ELR (cell line): ENCODE measurements at regions not wholly inside any gene's neighbourhood (a gene's known extent, or its start where the extent isn't known, plus 50 kb on each side); places are given as distances from the start of the nearest gene placed in this dataset.
A peak's percentile ranks its signal among the peaks of the same experiment; 100 is the strongest.
"Not testable (repeated sequence)": the region's sequence is repeated elsewhere in the genome, so short reads cannot be mapped to it uniquely, and the experiment has no call there.

ENCODE experiments used
- DNase-seq: peaks from one replicate; pipeline ENCODE4 v3.0.0-alpha.2; 2015; ENCODE audit warnings: low read depth

DNA sequence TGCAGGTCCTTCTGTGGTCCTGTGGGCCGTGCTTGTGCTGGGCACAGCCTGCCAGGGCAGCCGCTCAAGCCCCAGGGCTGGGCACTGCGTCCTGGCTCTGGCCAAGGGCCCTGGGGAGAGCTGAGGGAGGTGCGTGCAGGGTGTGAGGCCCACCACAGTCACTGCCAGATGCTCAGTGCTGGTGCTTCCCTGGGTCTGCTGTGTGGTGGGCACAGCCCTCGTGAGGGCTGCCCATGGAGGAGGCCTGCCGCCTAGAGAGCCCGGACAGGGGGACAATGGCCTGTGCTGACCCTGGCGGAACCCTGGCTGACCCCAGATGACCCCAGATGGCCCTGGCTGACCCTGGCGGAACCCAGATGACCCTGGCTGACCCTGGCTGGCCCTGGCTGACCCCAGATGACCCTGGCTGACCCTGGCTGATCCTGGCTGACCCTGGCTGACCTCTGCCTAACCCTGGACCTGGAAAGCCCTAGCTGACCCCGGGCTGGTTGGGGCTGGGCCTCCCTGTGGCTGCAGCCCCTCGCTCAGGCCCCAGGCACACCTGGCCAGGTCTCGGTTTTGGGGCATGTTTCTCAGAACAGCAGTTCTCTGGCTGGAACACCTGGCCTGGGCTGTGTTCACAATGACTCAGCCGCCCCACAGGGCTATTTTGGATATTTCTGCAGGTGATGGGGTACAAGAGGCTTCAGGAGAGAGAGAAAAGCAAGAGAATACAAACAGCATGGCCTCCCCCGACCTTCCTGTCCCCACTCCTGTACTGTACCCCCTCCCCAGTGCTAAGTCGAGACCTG lies 55.4 kb downstream of the TMEM121 start:
- no peak for DNase-seq

DNA sequence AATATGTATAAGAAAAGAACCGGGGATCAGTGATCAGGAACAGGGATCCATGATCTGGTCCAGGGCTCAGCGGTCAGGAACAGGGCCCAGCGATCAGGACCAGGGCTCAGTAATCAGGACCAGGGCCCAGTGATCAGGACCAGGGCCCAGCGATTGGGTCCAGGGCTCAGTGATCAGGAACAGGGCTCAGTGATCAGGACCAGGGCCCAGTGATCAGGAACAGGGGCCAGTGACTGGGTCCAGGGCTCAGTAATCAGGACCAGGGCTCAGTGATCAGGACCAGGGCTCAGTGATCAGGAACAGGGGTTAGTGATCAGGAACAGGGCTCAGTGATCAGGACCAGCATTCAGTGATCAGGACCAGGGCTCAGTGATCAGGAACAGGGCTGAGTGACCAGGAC lies 56.3 kb downstream of the TMEM121 start:
- peak; percentile 3 for DNase-seq

DNA sequence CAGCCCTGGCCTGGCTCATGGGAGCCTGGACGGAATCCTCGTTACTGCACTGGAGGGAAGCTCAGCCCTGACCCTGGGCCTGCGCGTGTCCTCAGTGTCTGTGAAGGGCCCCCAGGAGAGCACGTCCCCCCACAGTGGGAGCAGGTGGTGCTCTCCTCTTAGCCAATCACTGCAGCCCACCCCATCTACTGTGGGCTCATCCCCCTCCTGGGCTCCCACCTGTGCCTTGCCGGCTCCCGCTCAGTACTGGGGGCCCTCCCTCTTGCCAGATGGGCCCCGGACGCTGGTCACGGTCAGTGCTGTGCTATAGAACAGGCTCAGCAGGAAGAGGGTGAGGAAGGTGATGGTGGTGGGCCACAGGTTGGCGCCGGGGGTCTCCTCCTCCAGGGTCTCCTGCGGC lies 57.5 kb downstream of the TMEM121 start:
- DNase-seq: not testable (repeated sequence)

GRCh38 chr14:105585290-105585689 lies 58.9 kb downstream of the TMEM121 start:
- DNase-seq: not testable (repeated sequence)

DNA sequence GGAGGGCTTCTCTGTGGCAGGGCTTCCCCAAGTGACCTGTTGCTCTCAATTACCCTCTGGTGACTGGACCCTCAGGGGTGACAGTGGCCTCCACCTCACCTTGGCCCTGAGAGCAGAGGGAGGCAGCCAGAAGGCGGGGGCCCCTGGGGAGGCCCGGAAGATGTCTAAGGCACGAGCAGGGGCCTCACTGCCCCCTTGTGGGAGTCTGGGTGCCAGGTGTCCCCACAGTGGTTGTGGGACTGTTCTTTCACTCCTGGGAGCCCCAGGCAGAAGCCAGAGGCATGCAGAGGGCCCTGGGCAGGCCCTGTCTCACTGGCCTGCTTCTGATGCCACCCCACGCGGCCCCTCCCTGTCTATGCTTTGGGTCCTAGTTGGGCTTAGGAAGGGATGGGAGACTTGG lies 59.3 kb downstream of the TMEM121 start:
- not testable (repeated sequence) for DNase-seq

GRCh38 chr14:105586144-105586872 lies 59.9 kb downstream of the TMEM121 start:
- DNase-seq: not testable (repeated sequence)

- DNase-seq: not testable (repeated sequence)
These were observed 60.7 kb downstream of the TMEM121 start for GRCh38 chr14:105587034-105587433.

GRCh38 chr14:105587482-105588235 lies 61.3 kb downstream of the TMEM121 start:
- DNase-seq: not testable (repeated sequence)

DNA sequence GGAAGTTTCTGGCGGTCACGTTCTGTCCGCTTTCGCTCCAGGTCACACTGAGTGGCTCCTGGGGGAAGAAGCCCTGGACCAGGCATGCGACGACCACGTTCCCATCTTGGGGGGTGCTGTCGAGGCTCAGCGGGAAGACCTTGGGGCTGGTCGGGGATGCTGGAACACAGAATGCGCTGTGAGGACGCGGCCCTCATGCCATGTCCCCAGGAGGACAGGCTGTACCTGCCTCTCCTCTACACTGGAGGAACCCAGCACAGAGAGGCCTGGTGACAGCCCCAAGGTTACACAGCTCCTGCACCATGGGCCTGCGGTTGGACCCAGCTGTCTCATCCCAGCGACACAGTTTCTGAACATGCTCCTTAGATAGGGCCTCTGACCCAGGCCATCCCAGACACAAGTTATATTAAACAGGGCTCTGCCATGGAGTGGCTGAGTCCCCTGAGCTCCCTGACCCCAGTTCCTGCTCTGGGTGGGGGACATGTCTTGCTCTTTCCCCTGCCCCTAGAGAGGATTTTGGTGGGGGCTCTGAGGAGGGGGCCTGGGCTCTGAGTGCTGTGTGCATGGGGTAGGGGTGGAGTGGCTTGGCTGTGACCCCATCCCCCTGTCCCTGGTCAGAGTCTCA lies 62.0 kb downstream of the TMEM121 start:
- no peak for DNase-seq

GRCh38 chr14:105589161-105589925 lies 63.0 kb downstream of the TMEM121 start:
- no peak for DNase-seq

DNA sequence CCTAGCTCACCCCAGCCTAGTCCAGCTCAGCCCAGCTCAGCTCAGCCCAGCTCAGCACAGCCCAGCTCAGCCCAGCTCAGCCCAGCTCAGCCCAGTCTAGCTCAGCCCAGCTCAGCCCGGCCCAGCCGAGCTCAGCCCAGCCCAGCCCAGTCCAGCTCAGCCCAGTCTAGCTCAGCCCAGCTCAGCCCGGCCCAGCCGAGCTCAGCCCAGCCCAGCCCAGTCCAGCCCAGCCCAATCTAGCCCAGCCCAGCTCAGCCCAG lies 63.5 kb downstream of the TMEM121 start:
- not testable (repeated sequence) for DNase-seq

GRCh38 chr14:105591052-105591451 lies 64.7 kb downstream of the TMEM121 start:
- DNase-seq: no peak

GRCh38 chr14:105591792-105592341 lies 65.5 kb downstream of the TMEM121 start:
- not testable (repeated sequence) for DNase-seq

- DNase-seq: not testable (repeated sequence)
These were observed 66.3 kb downstream of the TMEM121 start for GRCh38 chr14:105592646-105593045.

GRCh38 chr14:105595346-105595745 lies 69.0 kb downstream of the TMEM121 start:
- not testable (repeated sequence) for DNase-seq

GRCh38 chr14:105596374-105596773 lies 70.0 kb downstream of the TMEM121 start:
- not testable (repeated sequence) for DNase-seq

DNA sequence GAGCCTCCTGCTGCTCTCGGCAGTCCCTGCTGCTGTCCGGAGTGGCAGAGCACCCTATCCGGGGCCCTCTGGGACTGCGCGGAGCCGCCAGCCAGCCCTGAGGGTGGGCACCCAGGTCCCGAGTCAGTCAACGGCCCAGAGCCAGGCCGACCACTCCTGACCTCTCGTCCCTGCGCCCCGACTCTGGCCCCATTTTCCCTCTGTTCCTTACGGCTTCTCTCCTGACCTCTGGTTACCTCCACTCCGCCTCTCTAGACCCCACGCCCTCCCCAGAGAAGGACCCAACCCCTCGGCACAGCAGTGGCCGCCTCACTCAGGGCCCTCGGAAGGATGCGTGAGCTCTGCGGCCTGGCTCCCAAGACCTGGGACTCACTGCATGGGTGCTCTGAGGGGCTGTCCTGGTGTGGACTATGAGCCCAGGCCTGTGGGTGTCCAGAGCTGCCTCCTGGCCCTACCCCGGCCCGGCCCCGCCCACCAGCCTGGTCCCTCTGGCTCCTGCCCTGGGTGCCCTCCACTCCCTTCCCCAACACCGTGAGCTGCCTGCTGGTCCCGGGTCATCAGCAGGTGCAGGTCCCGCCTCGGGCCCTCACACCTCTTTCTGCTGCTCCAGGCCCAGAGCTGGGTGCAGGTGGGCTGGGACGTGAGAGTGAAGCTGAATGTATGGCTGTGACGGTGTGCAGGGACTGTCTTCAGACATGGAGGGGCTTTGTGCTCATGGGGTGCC lies 71.8 kb downstream of the TMEM121 start:
- not testable (repeated sequence) for DNase-seq

DNA sequence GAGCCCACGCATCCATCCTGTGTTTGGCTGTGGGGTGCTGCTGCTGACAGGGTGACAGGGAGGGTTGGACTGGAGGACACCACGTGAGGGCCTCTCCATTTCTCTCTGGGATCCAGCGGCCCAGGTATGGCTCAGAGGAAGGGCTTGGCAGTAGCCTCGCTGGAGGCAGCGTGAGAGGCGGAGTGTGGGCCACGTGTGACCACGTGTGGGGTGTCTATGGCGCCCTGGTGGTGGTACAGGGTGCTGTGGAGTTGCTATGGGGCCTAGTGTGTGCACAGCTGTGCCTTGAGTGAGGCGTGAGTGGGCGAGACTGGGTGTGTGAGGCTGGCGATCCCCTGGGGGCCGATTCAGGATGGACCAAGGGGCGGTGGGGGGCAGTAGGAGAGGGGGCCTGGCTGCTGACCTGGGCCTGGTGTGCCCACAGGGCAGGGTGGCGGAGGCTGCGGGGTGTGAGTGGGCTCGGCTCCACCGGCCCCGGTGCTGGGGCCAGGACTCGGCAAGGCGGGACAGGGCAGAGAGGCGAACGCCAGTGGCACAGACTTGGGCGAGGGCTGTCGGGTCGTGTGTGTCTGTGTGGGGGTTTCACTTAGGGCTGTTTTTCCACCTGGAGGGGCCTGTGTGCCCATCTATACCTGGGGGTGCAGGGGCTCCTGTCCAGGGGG lies 72.7 kb downstream of the TMEM121 start:
- DNase-seq: not testable (repeated sequence)

DNA sequence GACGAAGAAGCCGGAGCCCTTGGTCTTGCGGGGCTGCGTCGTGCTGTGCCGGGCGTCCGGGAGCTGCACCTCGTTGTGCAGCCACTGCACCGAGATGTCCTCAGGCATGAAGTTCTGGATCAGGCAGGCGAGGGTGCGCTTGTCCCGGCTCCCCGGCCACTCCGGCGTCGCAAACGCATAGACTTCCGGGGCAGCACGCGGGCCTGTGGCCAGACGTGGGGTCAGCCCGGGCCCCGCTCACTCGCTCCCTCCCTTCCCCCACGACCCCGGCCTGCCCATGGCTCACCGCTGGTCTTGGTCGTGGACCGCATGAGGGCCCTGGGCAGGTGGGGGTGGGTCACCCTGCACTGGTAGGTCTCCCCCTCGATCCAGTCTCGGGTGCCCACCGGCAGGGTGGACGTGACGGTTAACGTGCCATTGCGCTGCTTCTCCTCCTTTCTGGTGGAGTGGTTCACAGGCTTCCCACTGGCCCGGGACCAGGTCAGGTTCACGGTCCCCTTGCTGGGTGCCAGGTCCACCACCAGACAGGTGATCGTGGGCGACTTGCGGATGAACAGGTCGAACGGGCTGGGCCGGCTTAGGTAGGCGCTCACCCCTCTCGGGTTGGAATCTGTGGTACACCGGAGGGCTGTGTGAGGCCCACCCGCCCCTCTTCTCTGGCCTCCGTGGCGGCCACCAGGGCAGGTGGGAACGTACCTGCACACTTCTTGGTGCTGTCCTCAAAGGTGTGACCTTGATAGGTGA lies 74.0 kb downstream of the TMEM121 start:
- DNase-seq: not testable (repeated sequence)
